ENCODE measurements at regions not wholly inside any gene's neighbourhood (a gene's known extent, or its start where the extent isn't known, plus 50 kb on each side); places are given as distances from the start of the nearest gene placed in this dataset.

GRCh38 chr5:18051953-18052352 lies 417.7 kb downstream of the TAF11L14 start:
- DNase-seq, result no peak

- no peak for DNase-seq
Measured at GRCh38 chr5:18052569-18052968, 418.3 kb downstream of the TAF11L14 start.

- DNase-seq, result no peak
Measured at GRCh38 chr5:18057725-18058124, 423.5 kb downstream of the TAF11L14 start.

- DNase-seq, result no peak
Measured at GRCh38 chr5:18067615-18068014, 433.4 kb downstream of the TAF11L14 start.

- DNase-seq, result no peak
Measured at GRCh38 chr5:18068826-18069225, 434.6 kb downstream of the TAF11L14 start.

- no peak for DNase-seq
Measured at GRCh38 chr5:18069790-18070189, 435.5 kb downstream of the TAF11L14 start.

- no peak for DNase-seq
Measured at GRCh38 chr5:18072600-18072999, 438.3 kb downstream of the TAF11L14 start.

- DNase-seq, result no peak
Measured at GRCh38 chr5:18074961-18075360, 440.7 kb downstream of the TAF11L14 start.

GRCh38 chr5:18078157-18078556 lies 443.9 kb downstream of the TAF11L14 start:
- DNase-seq, result no peak

GRCh38 chr5:18079831-18080230 lies 445.6 kb downstream of the TAF11L14 start:
- DNase-seq, result no peak

GRCh38 chr5:18088020-18088579 lies 453.8 kb downstream of the TAF11L14 start:
- DNase-seq, result no peak

- no peak for DNase-seq
Measured at GRCh38 chr5:18090177-18090576, 455.9 kb downstream of the TAF11L14 start.

GRCh38 chr5:18091142-18091541 lies 456.9 kb downstream of the TAF11L14 start:
- no peak for DNase-seq

GRCh38 chr5:18091758-18092157 lies 457.5 kb downstream of the TAF11L14 start:
- DNase-seq, result no peak

- DNase-seq, result no peak
Measured at GRCh38 chr5:18095061-18095460, 460.8 kb downstream of the TAF11L14 start.

- DNase-seq, result no peak
Measured at GRCh38 chr5:18097817-18098216, 463.6 kb downstream of the TAF11L14 start.

- DNase-seq, result no peak
Measured at GRCh38 chr5:18098691-18099090, 464.4 kb downstream of the TAF11L14 start.

GRCh38 chr5:18099261-18099660 lies 465.0 kb downstream of the TAF11L14 start:
- no peak for DNase-seq

GRCh38 chr5:18101532-18101931 lies 467.3 kb downstream of the TAF11L14 start:
- DNase-seq, result no peak

GRCh38 chr5:18102733-18103132 lies 468.5 kb downstream of the TAF11L14 start:
- DNase-seq, result no peak

GRCh38 chr5:18105449-18105848 lies 471.2 kb downstream of the TAF11L14 start:
- no peak for DNase-seq

- DNase-seq, result no peak
Measured at GRCh38 chr5:18111906-18112465, 477.7 kb downstream of the TAF11L14 start.

GRCh38 chr5:18113721-18114120 lies 479.5 kb downstream of the TAF11L14 start:
- DNase-seq, result no peak

GRCh38 chr5:18114151-18114757 lies 480.0 kb downstream of the TAF11L14 start:
- DNase-seq, result no peak

- DNase-seq, result no peak
Measured at GRCh38 chr5:18117968-18118367, 483.7 kb downstream of the TAF11L14 start.

Data from activated CD4-positive, alpha-beta T cell treated with anti-CD3 and anti-CD28 coated beads for 4 hours (primary cell).